DND-41 (cell line): ENCODE measurements at regions not wholly inside any gene's neighbourhood (a gene's known extent, or its start where the extent isn't known, plus 50 kb on each side); places are given as distances from the start of the nearest gene placed in this dataset.

Source experiments
- ATAC-seq: fragments of 200-7000 bp; cut with Tn5 transposase; 3 replicates; pipeline ENCODE4 v1.9.1; 2021; ENCODE audit warnings: low read depth; ENCODE audit not compliant: insufficient read depth
- DNase-seq: peaks from one replicate; pipeline ENCODE4 v3.0.0-alpha.2; 2020
- H2AFZ ChIP-seq: 2 replicates; pipeline ENCODE4 v1.6.0; 2012; ENCODE audit warnings: low read depth, low read length
- H3K27ac ChIP-seq: 2 replicates; pipeline ENCODE4 v1.5.1; 2012; ENCODE audit warnings: low read length, inconsistent platforms
- H3K27me3 ChIP-seq: fragments of 200-600 bp; sonication (generic); 2 replicates; pipeline ENCODE4 v1.6.0; 2012; ENCODE audit warnings: low read length, mild to moderate bottlenecking, inconsistent platforms; ENCODE audit not compliant: insufficient read depth, poor library complexity
- H3K36me3 ChIP-seq: 2 replicates; pipeline ENCODE4 v1.5.1; 2012; ENCODE audit warnings: low read length, inconsistent platforms; ENCODE audit not compliant: insufficient read depth
- H3K4me1 ChIP-seq: 2 replicates; pipeline ENCODE4 v1.5.1; 2012; ENCODE audit warnings: mild to moderate bottlenecking, low read length; ENCODE audit not compliant: insufficient read depth
- H3K4me2 ChIP-seq: 2 replicates; pipeline ENCODE4 v1.6.0; 2012; ENCODE audit warnings: mild to moderate bottlenecking, moderate library complexity, low read length, inconsistent platforms; ENCODE audit not compliant: insufficient read depth
- H3K4me3 ChIP-seq, 2 experiments: fragments of 200-600 bp in 1 of 2; shearing (Covaris generic) in 1 of 2; 2 replicates each; pipeline ENCODE4 v1.5.1; 2012 to 2016; ENCODE audit warnings: inconsistent platforms in 2 of 2, low read length in 2 of 2, mild to moderate bottlenecking in 2 of 2, low read depth in 1 of 2, moderate library complexity in 1 of 2
- H3K79me2 ChIP-seq: 2 replicates; pipeline ENCODE4 v1.6.0; 2012; ENCODE audit warnings: low read length, inconsistent platforms; ENCODE audit not compliant: insufficient read depth
- H3K9ac ChIP-seq: 2 replicates; pipeline ENCODE4 v1.6.0; 2012; ENCODE audit warnings: low read depth, mild to moderate bottlenecking, inconsistent platforms, low read length, moderate library complexity
- H3K9me3 ChIP-seq: 2 replicates; pipeline ENCODE4 v1.5.1; 2012; ENCODE audit warnings: low read length, moderate library complexity, mild to moderate bottlenecking, inconsistent platforms; ENCODE audit not compliant: insufficient read depth, severe bottlenecking
- H4K20me1 ChIP-seq: 2 replicates; pipeline ENCODE4 v1.6.0; 2012; ENCODE audit warnings: low read length; ENCODE audit not compliant: insufficient read depth
- CTCF ChIP-seq: IDR thresholded peaks from 2 replicates; pipeline ENCODE4 v1.5.1; 2012; ENCODE audit warnings: borderline replicate concordance, low read length, moderate library complexity, mild to moderate bottlenecking; ENCODE audit not compliant: poor library complexity, severe bottlenecking; ENCODE audit errors: extremely low read depth
- EZH2 ChIP-seq: IDR thresholded peaks from 3 replicates; pipeline ENCODE4 v1.6.1; 2012; ENCODE audit warnings: borderline replicate concordance, low read depth, mild to moderate bottlenecking, moderate library complexity, low read length, inconsistent platforms; ENCODE audit not compliant: severe bottlenecking

GRCh38 chr2:198483051-198483450 lies 678.7 kb downstream of the PLCL1 start:
- Histone ChIP-seq H2AFZ (no peak overlapping the region), H3K9me3 (no peaks in the 10 kb centered on the region), H3K79me2 (no peaks in the 10 kb centered on the region), H3K4me3 (no peak overlapping the region), H3K27ac (no peak overlapping the region), H3K4me2 (no peak overlapping the region), H3K36me3 (no peaks in the 10 kb centered on the region), H3K27me3 (no peaks in the 10 kb centered on the region), H3K4me1 (no peaks in the 10 kb centered on the region), H4K20me1 (no peaks in the 10 kb centered on the region), H3K9ac (no peak overlapping the region)
- DNase-seq: no peak
- no peak for ATAC-seq
- TF ChIP-seq EZH2: no peak
- no peak for TF ChIP-seq CTCF

DNA sequence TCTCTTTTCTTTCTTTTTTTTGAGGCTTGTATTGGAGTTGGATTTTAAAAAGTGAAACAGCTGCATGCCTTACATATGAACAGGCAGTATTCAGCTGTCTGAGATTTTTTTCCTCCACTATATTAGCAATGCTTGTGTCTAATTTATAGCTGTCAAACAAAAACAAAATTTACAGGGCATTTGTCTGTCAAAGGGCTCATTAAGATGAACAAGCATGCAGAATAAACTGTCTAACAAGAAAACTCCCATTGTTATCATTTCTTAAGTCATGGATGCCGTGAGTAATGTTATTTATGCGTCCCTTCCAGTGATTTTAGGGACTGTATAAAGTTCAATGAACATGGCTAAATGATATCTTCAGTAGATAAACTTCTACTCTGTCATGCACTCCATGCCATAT lies 674.7 kb downstream of the PLCL1 start:
- TF ChIP-seq CTCF: no peak
- TF ChIP-seq EZH2: no peak
- Histone ChIP-seq H4K20me1 (no peaks in the 10 kb centered on the region), H3K4me2 (no peak overlapping the region), H3K4me3 (no peak overlapping the region), H3K79me2 (no peaks in the 10 kb centered on the region), H3K4me1 (no peaks in the 10 kb centered on the region), H3K9me3 (no peaks in the 10 kb centered on the region), H3K9ac (no peak overlapping the region), H3K36me3 (no peaks in the 10 kb centered on the region), H3K27ac (no peak overlapping the region), H3K27me3 (no peaks in the 10 kb centered on the region), H2AFZ (no peak overlapping the region)
- DNase-seq (no peak), ATAC-seq (no peak)

DNA sequence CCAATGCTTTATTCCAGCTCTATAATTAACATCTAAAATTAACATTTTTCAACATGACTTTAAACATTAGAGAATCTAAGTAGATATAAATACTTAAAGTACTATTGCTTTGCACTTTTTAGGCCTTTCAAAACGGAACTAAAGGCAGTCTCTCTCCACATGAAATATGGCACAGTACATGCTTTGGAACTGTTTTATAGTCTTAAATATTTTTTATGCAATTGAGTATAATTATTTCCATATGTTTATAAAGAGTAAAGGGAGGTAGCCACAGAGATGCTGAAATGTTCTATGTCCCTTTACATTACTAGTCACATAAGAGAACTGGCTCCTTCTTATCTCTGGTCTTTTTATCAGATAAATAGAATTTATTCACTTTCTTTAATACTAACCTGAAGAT lies 674.0 kb downstream of the PLCL1 start:
- Histone ChIP-seq H3K9me3 (no peaks in the 10 kb centered on the region), H3K9ac (no peak overlapping the region), H2AFZ (no peak overlapping the region), H3K4me1 (no peaks in the 10 kb centered on the region), H3K79me2 (no peaks in the 10 kb centered on the region), H3K4me3 (no peak overlapping the region), H4K20me1 (no peaks in the 10 kb centered on the region), H3K27me3 (no peaks in the 10 kb centered on the region), H3K4me2 (no peak overlapping the region), H3K36me3 (no peaks in the 10 kb centered on the region), H3K27ac (no peak overlapping the region)
- TF ChIP-seq CTCF (no peak), EZH2 (no peak)
- DNase-seq (no peak), ATAC-seq (no peak)

DNA sequence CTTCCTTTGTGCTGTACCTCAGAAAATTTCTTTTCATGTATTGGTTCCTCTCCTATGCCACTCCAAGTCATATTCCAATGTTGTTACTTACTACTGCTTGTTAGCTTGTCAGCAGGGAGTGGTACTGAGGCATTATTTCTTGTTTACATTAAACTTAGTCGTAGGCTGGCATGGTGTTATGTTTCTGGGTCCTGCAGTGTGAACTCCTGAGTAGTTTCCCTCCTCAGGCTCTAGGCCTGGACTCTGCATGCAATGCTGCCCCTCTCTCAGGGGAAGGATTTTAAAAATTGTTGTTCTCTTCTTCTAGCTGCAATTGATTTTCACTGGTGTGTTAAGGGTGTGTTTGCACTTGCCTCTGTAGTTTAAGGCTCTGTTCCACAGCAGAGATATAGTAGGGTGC lies 671.6 kb downstream of the PLCL1 start:
- no peak for DNase-seq
- no peak for ATAC-seq
- no peak overlapping the region for H3K4me2 ChIP-seq
- no peak overlapping the region for H3K27ac ChIP-seq
- no peaks in the 10 kb centered on the region for H3K36me3 ChIP-seq
- TF ChIP-seq CTCF (no peak), EZH2 (no peak)
- H3K9me3 ChIP-seq: no peaks in the 10 kb centered on the region
- no peaks in the 10 kb centered on the region for H3K27me3 ChIP-seq
- no peaks in the 10 kb centered on the region for H3K4me1 ChIP-seq
- no peaks in the 10 kb centered on the region for H4K20me1 ChIP-seq
- no peak overlapping the region for H3K4me3 ChIP-seq
- no peak overlapping the region for H3K9ac ChIP-seq
- no peak overlapping the region for H2AFZ ChIP-seq
- H3K79me2 ChIP-seq: no peaks in the 10 kb centered on the region
